Activated CD4-positive, alpha-beta T cell treated with anti-CD3 and anti-CD28 coated beads for 4 hours (primary cell): ENCODE measurements at regions not wholly inside any gene's neighbourhood (a gene's known extent, or its start where the extent isn't known, plus 50 kb on each side); places are given as distances from the start of the nearest gene placed in this dataset.

Source experiments
- DNase-seq, 2 donors: peaks; one replicate each; pipeline ENCODE4 v3.0.0-alpha.2; 2020

GRCh38 chr12:4133636-4134447 is 139.7 kb upstream of the CCND2 start:
- no peak for DNase-seq

- DNase-seq: no peak
These were observed 140.5 kb upstream of the CCND2 start for GRCh38 chr12:4133029-4133428.

GRCh38 chr12:4121506-4122020 is 152.0 kb upstream of the CCND2 start:
- no peak for DNase-seq

- DNase-seq: no peak
These were observed 153.1 kb upstream of the CCND2 start for GRCh38 chr12:4120316-4120917.

- peak in 1 of 2 donors; percentile 29 for DNase-seq
These were observed 154.3 kb upstream of the CCND2 start for GRCh38 chr12:4119157-4119761.

- no peak for DNase-seq
These were observed 154.9 kb upstream of the CCND2 start for GRCh38 chr12:4118601-4119156.

- DNase-seq: no peak
These were observed 155.5 kb upstream of the CCND2 start for GRCh38 chr12:4118017-4118510.

GRCh38 chr12:4117386-4118016 is 156.1 kb upstream of the CCND2 start:
- no peak for DNase-seq

- DNase-seq: no peak
These were observed 157.1 kb upstream of the CCND2 start for GRCh38 chr12:4116251-4117111.

GRCh38 chr12:4115570-4115969 is 158.0 kb upstream of the CCND2 start:
- no peak for DNase-seq

- no peak for DNase-seq
These were observed 158.6 kb upstream of the CCND2 start for GRCh38 chr12:4114986-4115385.

GRCh38 chr12:4112734-4113325 is 160.7 kb upstream of the CCND2 start:
- no peak for DNase-seq

- DNase-seq: no peak
These were observed 161.3 kb upstream of the CCND2 start for GRCh38 chr12:4112290-4112689.

GRCh38 chr12:4111010-4111409 is 162.6 kb upstream of the CCND2 start:
- DNase-seq: no peak

GRCh38 chr12:4109826-4110225 is 163.7 kb upstream of the CCND2 start:
- no peak for DNase-seq

GRCh38 chr12:4108803-4109345 is 164.7 kb upstream of the CCND2 start:
- no peak for DNase-seq

GRCh38 chr12:4107911-4108697 is 165.5 kb upstream of the CCND2 start:
- no peak for DNase-seq

- peak; percentile 72 to 79 for DNase-seq
These were observed 166.1 kb upstream of the CCND2 start for GRCh38 chr12:4107436-4107878.

GRCh38 chr12:4106621-4107020 is 166.9 kb upstream of the CCND2 start:
- no peak for DNase-seq

GRCh38 chr12:4104722-4105244 is 168.8 kb upstream of the CCND2 start:
- no peak for DNase-seq
